GM18951 (cell line): ENCODE measurements at regions not wholly inside any gene's neighbourhood (a gene's known extent, or its start where the extent isn't known, plus 50 kb on each side); places are given as distances from the start of the nearest gene placed in this dataset.

Source experiments
- POLR2A ChIP-seq: IDR thresholded peaks from 4 replicates; pipeline ENCODE4 v1.6.1; 2011; ENCODE audit warnings: mild to moderate bottlenecking; ENCODE audit not compliant: insufficient read length, insufficient read depth; ENCODE audit errors: extremely low read depth
- in situ Hi-C: fragments of 300-500 bp; cut with MboI; formaldehyde crosslinking; loops from one replicate; pipeline ENCODE4 v1.12.0; 2022; ENCODE audit warnings: low sequenced_read_pairs, mixed read lengths, inconsistent platforms; ENCODE audit not compliant: unreplicated experiment

DNA sequence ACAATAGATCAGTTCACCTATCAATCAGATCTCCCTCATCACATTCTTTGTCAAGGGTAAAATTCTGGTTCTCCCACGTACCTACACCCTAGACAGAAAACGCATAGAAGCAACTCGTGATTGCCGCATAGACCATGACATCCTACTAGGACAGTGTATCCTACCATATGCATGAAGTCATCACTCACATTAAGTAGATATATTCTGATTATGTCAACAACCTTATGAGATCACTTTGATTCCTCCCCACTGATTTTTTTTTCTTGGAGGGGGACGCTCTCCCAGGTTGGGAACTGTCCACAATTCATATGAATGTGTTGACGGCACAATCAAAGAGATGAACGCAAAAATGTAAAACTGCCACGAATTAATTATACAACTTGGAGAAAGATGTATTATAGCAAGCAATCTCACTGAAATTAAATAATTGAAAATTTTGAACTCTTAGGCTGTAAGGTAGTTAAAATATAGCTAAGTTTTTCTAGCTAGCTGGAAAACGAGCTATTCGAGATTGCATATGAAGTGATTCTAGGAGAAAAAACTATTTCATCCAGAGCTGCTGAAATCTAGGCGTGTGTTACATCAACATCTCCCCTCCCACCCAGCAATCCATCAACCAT is 82.5 kb upstream of the CCDC28A start:
- in situ Hi-C loops, result no loop called here
- TF ChIP-seq POLR2A, result no peak

DNA sequence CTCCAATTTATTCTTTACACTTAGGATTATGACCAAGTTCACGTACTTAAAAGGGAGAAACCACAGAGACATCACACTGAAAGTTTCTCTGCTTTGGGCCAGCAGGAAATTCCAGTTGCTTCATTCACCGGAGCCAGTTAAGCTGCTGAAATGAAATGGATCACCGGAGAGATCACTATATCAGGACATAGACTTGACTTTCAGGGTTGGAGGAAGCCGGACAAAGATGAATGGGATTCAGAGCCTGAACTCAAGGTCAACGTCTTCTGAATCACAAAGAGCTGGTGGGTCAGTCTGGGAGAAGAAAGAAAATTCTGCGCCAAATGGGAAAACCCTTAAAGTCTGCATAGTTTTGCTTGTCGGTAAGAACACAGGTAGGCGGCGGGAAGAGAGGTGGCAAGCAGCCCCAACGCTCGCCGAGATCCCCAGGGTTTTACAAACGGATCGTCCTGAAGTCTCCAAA is 81.9 kb upstream of the CCDC28A start:
- in situ Hi-C loops, result no loop called here
- no peak for TF ChIP-seq POLR2A

DNA sequence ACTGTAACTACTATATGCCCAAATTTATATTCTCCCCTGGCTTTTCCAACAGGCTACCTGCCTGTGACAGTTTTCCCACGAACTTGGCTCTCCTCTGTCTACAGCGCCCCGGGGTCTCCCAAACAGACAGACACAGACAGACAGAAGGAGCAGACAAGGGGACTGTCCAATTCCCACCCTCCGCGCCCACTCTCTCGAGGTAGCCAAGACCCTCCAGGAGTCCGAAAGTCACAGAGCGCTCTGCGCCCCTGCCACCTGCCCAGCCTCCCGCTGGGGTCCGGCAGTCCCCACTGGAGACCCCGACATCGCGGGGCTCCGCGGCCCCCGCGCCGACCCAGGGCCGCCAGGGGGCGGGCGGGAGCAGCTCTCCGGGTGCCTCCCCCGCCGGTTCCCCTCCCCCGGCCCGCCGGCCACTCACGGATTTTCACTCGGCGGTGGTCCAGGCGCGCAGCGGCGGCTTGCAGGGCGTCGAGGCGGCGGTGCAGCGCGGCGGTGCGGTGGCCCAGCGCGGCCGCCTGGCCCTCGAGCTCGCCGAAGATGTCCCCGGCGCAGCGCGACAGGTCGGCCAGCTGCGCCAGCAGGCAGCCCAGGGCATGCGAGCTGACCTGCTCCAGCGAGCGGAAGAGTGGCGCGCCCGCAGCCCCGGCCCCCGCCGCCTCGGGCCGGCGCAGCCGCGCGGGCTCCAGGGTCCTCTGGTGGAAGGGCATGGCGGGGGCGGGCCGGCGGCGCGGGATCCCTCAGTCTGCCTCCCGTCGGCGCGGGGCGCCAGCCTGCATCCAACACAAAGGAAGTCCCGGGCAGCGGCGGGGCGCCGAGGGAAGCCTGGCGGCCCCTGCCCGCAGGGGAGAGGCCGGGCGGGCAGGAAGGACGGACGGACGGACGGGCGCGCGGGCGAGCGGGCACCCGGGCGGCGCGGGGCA is 81.3 kb upstream of the CCDC28A start:
- in situ Hi-C loops, result no loop called here
- TF ChIP-seq POLR2A, result no peak

DNA sequence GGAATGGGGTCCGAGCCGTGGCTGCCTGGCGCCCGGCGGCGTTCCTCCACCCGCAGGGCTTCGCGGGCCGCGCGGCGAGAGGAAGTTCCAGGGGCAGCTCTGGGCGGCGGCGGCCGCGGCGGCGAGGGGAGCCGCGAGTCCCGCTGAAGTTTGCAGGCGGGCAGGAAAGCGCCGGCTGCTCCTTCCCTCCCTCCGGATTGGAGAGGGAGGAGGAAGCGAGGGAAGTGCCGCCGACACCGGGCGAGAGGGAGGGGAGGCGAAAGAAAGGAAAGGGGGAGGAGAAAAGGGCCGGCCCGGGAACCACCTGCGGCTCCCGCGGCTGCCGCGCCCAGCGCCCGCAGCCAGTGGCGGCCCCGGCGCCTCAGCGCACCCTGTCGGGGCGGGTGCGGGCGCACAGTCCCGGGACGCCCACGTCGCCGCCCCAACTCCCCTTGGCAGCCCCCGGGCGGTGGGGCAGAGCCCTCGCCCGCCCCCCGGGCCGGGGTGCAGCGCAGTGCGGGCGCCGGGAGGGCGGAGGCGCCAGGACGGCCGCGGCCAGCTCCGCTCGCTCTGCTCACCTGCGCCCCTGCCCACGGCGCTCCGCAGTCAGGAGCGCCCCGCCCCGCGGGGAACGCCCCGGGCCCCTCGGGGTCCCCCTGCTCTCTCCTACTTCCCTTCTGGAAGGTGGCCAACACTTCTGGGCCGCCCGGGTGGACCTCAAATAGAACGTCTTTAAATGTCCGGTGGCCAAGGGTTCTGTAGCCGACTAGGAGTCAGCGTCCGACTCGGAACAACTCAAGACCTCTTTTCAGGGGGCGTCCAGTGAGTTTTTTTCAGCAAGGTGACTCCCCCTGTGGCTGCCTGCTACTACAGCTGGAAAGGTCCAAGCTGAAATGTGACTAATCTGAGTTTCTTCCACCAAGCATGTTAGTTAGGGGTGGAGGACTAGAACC is 80.3 kb upstream of the CCDC28A start:
- TF ChIP-seq POLR2A, result no peak
- in situ Hi-C loops, result no loop called here

DNA sequence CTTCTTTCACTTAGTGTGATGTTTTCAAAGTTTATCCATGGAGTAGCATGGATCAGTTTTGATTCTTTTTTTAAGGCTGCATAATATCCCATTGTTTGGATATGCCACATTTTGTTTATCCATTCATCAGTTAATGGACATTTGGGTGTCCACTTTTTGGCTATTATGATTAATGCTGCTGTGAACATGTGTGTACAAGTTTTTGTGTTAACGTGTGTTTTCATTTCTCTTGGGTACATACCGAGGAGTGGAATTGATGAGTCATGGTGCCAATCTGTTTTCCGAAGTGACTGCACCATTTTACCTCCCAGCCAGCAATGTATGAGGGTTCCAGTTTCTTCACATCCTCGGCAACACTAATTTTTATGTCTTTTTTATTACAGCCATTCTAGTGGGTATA is 78.4 kb upstream of the CCDC28A start:
- in situ Hi-C loops, result no loop called here

DNA sequence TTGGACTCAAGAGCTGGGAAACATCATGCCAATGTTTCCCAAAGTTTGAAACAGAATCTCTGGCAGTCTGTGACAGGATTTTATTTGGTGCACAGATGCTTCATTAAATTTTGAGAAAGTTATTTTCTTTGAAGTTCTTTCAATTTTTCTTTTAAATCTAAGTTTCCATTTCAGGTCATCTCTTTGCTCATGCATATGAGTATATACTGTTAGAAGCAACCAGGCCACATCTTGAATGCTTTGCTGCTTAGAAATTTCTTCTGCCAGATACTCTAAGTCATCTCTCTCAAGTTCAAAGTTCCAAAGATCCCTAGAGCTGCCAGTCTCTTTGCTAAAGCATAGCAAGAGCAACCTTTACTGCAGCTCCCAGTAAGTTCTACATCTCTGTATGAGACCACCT is 59.1 kb upstream of the CCDC28A start:
- no peak for TF ChIP-seq POLR2A

More for the DNA sequence above, 78.4 kb upstream of the CCDC28A start:
- TF ChIP-seq POLR2A, result no peak

DNA sequence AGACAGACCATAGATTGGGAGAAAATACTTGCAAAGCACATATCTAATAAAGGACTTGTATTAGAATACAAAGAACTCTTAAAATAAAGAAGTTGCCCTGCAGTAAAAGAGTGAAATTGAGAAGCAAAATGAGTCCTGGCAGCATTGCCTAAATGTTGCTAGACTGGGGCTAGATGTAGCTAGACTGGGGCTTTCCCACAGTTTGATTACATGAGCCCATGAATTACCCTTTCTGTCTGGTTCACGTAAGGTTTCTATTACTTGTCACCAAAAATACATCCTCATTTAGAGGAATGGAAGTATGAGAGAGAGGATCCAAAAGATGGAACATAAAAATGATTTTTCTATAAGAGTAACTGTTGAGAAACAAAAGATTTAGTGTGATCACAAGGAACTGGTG is 57.6 kb upstream of the CCDC28A start:
- in situ Hi-C loops, result no loop called here
- no peak for TF ChIP-seq POLR2A

More for the DNA sequence above, 59.1 kb upstream of the CCDC28A start:
- in situ Hi-C loops, result no loop called here

DNA sequence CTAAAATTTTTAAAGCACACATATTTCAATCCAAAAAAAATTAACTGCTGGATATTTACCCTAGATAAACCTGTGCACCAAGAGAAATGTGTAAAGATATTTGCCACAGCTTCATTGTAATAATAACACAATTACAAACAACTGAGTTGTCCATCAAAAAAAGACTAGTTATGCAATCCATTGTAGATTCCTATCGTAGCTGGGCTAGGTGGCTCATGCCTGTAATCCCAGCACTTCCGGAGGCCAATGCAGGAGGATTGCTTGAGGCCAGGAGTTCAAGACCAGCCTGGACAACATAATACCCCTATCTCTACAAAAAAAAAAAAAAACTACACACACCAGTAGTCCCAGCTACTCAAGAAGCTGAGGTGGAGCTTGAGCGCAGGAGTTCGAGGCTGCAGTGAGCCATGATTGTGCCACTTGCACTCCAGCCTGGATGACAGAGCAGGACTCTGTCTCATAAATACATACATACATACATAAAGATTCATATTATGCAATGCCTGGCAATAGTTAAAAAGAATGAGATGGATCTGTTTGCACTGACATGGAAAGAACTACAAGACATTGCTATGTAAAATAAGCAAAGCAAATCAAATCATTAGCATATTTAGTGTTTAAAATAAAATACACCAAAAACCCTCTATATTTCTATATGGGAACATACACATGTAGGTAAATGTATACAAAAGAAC is 56.5 kb upstream of the CCDC28A start:
- in situ Hi-C loops, result no loop called here

DNA sequence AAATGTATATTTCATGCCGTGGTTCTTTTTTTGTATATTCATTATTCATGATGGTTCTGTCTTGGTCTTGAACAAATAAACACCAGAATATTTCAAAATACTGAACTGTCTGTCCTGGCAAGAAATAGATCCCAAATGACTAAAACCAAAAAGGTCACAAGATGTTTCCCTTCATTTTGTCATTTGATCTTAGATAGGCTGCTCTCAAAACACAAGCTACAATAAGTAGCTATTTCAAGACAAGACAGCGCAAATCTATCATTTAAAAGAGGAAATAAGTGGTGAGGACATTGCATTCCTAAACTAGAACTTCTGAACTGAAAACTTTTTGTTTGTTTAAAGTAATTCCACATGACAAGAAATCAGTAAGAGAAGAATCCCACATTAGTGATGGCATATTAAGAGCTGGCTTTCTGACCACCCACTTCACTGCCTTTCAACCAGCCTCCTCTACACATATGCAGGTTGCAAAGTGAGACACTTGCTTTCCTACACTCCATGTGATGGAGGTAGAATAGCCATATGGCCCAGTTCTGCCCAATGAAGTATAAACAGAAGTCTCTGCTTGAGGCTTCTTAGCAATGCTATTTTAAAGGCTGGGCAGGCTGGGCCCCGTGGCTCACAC is 54.4 kb upstream of the CCDC28A start:
- in situ Hi-C loops, result no loop called here
- TF ChIP-seq POLR2A, result no peak

More for the DNA sequence above, 56.5 kb upstream of the CCDC28A start:
- no peak for TF ChIP-seq POLR2A

DNA sequence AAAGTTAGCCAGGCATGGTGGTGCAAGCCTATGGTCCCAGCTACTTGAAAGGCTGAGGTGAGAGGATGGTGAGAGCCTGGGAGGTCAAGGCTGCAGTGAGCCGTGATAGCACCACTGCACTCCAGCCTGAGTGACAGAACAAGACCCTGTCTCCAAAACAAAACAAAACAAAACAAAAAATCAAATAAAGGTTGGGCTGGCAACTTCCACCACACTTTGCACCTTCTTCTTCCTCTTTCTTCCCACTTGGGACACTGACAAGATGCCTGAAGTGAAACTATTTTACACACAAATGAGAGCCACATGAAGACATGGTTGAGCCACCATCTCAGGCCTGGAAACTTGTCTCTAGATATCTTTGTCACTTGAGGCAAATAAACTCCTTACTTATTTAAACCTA is 53.8 kb upstream of the CCDC28A start:
- no peak for TF ChIP-seq POLR2A
- in situ Hi-C loops, result no loop called here

DNA sequence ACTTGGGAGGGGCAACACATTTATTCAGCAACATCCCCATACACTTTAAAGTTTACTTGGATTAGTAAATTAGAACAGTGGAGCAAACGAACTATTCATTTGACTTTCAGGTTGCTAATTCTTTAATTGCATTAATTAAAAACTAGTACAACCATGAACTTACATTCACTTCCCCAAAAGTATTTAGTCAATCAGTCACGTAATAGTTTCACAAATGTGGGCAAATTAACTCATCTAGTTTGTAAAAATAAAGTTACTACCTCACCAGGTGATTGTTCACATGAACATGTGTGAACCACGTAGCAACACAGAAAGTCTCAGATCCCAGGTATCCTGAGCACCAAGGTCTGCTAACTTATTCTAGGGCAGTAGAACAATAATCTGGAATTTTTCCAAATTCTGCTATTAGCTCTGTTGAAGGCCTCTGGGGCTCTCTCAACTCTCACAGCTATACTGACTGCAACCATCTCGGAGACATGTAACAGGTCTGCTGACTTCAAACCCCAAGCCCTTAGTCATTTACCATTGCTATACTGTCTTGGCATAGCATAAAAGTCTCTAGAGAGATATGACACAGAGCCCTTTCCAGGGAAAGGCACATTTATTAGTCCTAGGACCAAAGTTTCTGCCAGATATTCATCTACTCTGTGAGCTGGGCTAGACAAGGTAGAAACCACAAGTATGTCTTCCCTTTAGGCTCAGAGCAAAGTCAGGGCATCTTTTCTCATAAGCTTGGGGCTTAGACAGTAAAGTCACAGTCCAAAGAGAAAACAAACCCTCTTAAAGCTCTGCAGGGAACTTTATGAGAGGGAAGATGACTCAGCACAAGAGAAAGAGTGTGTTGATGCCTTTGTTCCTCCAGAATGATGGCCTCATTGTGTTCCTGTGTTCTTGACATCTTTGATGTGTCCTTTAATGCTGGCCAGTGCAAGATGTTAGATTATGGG is 50.9 kb upstream of the CCDC28A start:
- in situ Hi-C loops, result no loop called here

More for the DNA sequence above, 50.9 kb upstream of the CCDC28A start:
- no peak for TF ChIP-seq POLR2A
